Stimulated activated effector memory CD8-positive, alpha-beta T cell treated with anti-CD3 and anti-CD28 coated beads, Interleukin-12 subunit alpha, Interleukin-12 subunit beta, amount 100 ng/mL, for 72 hours (primary cell): ENCODE measurements at regions not wholly inside any gene's neighbourhood (a gene's known extent, or its start where the extent isn't known, plus 50 kb on each side); places are given as distances from the start of the nearest gene placed in this dataset.
"Not testable (repeated sequence)": the region's sequence is repeated elsewhere in the genome, so short reads cannot be mapped to it uniquely, and the experiment has no call there.

ENCODE experiments used
- ATAC-seq: fragments of 150-1000 bp; cut with Tn5 transposase; 2 replicates; pipeline ENCODE4 v1.10.0; 2021
- DNase-seq, 2 donors: peaks; one replicate each; pipeline ENCODE4 v3.0.0; 2021 to 2022; ENCODE audit warnings: low spot score in 2 of 2
- H3K27ac Mint-ChIP-seq: one replicate; pipeline ENCODE4 v1.8.0; 2022; ENCODE audit warnings: mild to moderate bottlenecking, mixed read lengths
- H3K36me3 Mint-ChIP-seq: one replicate; pipeline ENCODE4 v1.8.0; 2022; ENCODE audit warnings: mild to moderate bottlenecking, mixed read lengths
- H3K4me1 Mint-ChIP-seq: one replicate; pipeline ENCODE4 v1.8.0; 2022; ENCODE audit warnings: mixed read lengths
- H3K4me3 Mint-ChIP-seq: one replicate; pipeline ENCODE4 v1.8.0; 2022; ENCODE audit warnings: mild to moderate bottlenecking, mixed read lengths
- H3K9me3 Mint-ChIP-seq: one replicate; pipeline ENCODE4 v1.8.0; 2022; ENCODE audit warnings: mixed read lengths

- peak overlapping the region; percentile 65 for H3K4me3 Mint-ChIP-seq
- no peak for DNase-seq
- no peaks in the 10 kb centered on the region for H3K36me3 Mint-ChIP-seq
- peak; percentile 78 for ATAC-seq
- H3K9me3 Mint-ChIP-seq = no peaks in the 10 kb centered on the region
- H3K4me1 Mint-ChIP-seq = peaks cover 28% of the 10 kb centered on the region
- peak overlapping the region; percentile 13 for H3K27ac Mint-ChIP-seq
Observed at GRCh38 chr11:13207665-13208594, 69.7 kb upstream of the BMAL1 start.

- H3K27ac Mint-ChIP-seq = no peak overlapping the region
- H3K9me3 Mint-ChIP-seq = no peaks in the 10 kb centered on the region
- H3K36me3 Mint-ChIP-seq = no peaks in the 10 kb centered on the region
- no peak for DNase-seq
- ATAC-seq = no peak
- H3K4me3 Mint-ChIP-seq = no peak overlapping the region
- H3K4me1 Mint-ChIP-seq = peaks cover 28% of the 10 kb centered on the region
Observed at GRCh38 chr11:13208921-13209320, 68.7 kb upstream of the BMAL1 start.

DNA sequence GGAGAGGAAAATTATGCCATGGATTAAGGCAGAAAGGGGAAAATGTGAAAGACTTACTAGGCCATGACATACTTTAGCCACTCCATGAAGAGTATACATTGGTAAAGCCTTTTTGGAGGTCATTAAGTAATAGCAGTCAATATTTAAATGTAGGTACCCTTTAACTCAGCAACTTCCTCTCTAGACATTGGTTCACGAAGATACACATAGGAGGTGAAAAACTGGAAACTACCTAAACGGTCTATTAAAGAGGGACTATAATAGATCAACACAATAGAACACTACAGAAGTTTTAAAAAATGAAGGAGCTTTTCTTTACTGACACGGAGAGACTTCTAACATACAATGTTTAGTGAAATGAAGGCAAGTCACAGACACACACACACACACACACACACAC, 68.2 kb upstream of the BMAL1 start:
- no peak for ATAC-seq
- no peak for DNase-seq
- Mint-ChIP-seq H3K36me3 (no peaks in the 10 kb centered on the region), H3K4me3 (no peak overlapping the region), H3K4me1 (peaks cover 28% of the 10 kb centered on the region), H3K9me3 (no peaks in the 10 kb centered on the region), H3K27ac (no peak overlapping the region)

DNA sequence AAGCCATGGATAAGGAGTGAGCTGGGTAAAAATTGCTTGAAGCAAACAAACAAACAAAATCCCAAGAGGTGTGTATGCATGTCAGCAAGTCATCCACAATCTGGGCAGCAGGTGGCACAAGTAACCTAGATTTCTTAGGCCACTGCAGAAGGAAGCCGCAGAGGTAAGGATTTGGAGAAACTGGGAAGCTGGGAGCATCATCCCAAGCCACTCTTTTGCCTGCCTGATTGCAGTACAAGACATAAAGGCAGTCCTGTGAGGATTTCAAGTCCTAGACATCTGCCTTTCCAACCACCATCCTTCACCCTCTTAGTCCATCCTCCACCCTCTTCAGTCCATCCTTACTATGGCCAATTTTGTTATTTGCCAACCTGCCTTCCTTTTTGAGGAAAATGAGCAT, 67.2 kb upstream of the BMAL1 start:
- no peak overlapping the region for H3K27ac Mint-ChIP-seq
- H3K36me3 Mint-ChIP-seq = no peaks in the 10 kb centered on the region
- no peak for ATAC-seq
- DNase-seq = no peak
- H3K4me1 Mint-ChIP-seq = peaks cover 27% of the 10 kb centered on the region
- H3K9me3 Mint-ChIP-seq = no peaks in the 10 kb centered on the region
- no peak overlapping the region for H3K4me3 Mint-ChIP-seq

GRCh38 chr11:13214276-13214675, 63.3 kb upstream of the BMAL1 start:
- Mint-ChIP-seq H3K36me3 (no peaks in the 10 kb centered on the region), H3K4me1 (peaks cover 11% of the 10 kb centered on the region), H3K4me3 (no peak overlapping the region), H3K9me3 (no peaks in the 10 kb centered on the region), H3K27ac (no peak overlapping the region)
- ATAC-seq = no peak
- no peak for DNase-seq

- no peak overlapping the region for H3K4me3 Mint-ChIP-seq
- no peak overlapping the region for H3K27ac Mint-ChIP-seq
- ATAC-seq = no peak
- no peaks in the 10 kb centered on the region for H3K36me3 Mint-ChIP-seq
- H3K4me1 Mint-ChIP-seq = peaks cover 11% of the 10 kb centered on the region
- DNase-seq = no peak
- no peaks in the 10 kb centered on the region for H3K9me3 Mint-ChIP-seq
Observed at GRCh38 chr11:13215149-13215548, 62.4 kb upstream of the BMAL1 start.

DNA sequence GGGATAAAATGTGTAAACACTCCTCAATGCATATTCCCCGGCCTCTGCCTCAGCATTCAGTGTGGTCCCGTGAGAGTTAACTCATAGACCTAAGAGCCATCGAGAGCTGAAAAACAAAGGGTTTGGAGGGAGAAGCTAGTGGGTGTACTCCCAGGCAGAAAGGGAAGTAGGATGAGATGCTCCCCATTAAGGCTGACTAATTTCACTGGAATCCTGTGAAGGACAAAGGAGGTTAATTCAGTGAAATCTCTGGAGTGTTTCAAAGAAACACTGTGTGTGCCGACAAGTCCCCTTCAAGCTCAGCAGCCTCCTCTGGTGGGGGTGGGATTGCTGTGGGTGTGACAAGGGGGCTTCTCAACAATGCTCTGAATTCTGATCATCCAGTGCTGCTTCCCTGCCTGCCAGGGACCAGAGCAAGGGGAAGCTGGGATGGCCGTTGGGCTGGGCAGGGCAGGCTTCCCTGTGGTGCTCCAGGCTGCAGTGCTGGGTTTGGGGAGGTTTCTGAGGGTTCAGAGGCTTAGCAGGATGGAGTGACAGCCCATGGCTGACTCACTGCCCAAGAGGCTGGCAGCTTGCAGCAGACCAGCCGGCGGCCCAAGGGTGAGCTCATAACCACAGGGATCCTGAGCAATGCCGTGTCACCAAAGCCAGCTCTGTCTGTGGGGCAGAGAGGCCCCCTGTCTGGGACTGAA, 61.4 kb upstream of the BMAL1 start:
- Mint-ChIP-seq H3K9me3 (no peaks in the 10 kb centered on the region), H3K4me3 (no peak overlapping the region), H3K4me1 (peaks cover 11% of the 10 kb centered on the region), H3K27ac (peak overlapping the region; percentile 63), H3K36me3 (no peaks in the 10 kb centered on the region)
- ATAC-seq (peak; percentile 100), DNase-seq (peak; percentile 49 to 63)

GRCh38 chr11:13216711-13217075, 60.9 kb upstream of the BMAL1 start:
- no peaks in the 10 kb centered on the region for H3K9me3 Mint-ChIP-seq
- peak overlapping the region; percentile 63 for H3K27ac Mint-ChIP-seq
- DNase-seq (no peak), ATAC-seq (peak; percentile 76)
- H3K36me3 Mint-ChIP-seq = no peaks in the 10 kb centered on the region
- H3K4me3 Mint-ChIP-seq = no peak overlapping the region
- peaks cover 11% of the 10 kb centered on the region for H3K4me1 Mint-ChIP-seq

- DNase-seq, H3K9me3 Mint-ChIP-seq, H3K27ac Mint-ChIP-seq, H3K4me3 Mint-ChIP-seq, H3K36me3 Mint-ChIP-seq, ATAC-seq: not testable (repeated sequence)
- peaks cover 11% of the 10 kb centered on the region for H3K4me1 Mint-ChIP-seq
Observed at GRCh38 chr11:13218685-13219084, 58.9 kb upstream of the BMAL1 start.

GRCh38 chr11:13220148-13220547, 57.4 kb upstream of the BMAL1 start:
- ATAC-seq (no peak), DNase-seq (no peak)
- H3K9me3 Mint-ChIP-seq = no peaks in the 10 kb centered on the region
- H3K27ac Mint-ChIP-seq = no peak overlapping the region
- H3K4me1 Mint-ChIP-seq = peaks cover 11% of the 10 kb centered on the region
- no peaks in the 10 kb centered on the region for H3K36me3 Mint-ChIP-seq
- H3K4me3 Mint-ChIP-seq = no peak overlapping the region

DNA sequence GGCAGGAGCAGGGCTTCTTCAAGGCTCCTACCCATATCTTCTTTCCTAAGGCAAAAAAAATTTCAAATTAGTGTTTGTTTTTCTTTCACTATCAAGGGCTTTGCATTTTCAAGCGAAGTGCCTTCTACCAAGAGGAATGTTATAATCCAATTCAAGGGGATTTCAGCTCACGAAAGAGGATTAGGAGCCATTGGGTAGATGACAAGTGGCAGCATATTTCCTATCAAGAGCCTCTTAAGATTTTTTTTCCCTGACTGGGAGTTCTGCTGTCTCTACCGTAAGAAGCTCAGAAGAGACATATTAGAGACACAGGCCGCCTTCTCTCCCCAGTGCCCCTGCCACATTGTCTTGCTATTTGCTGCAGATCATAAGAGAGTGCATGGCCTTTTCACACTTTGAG, 55.9 kb upstream of the BMAL1 start:
- ATAC-seq = no peak
- no peak overlapping the region for H3K4me3 Mint-ChIP-seq
- no peak for DNase-seq
- H3K4me1 Mint-ChIP-seq = peaks cover 3% of the 10 kb centered on the region
- no peaks in the 10 kb centered on the region for H3K36me3 Mint-ChIP-seq
- H3K27ac Mint-ChIP-seq = no peak overlapping the region
- H3K9me3 Mint-ChIP-seq = no peaks in the 10 kb centered on the region

DNA sequence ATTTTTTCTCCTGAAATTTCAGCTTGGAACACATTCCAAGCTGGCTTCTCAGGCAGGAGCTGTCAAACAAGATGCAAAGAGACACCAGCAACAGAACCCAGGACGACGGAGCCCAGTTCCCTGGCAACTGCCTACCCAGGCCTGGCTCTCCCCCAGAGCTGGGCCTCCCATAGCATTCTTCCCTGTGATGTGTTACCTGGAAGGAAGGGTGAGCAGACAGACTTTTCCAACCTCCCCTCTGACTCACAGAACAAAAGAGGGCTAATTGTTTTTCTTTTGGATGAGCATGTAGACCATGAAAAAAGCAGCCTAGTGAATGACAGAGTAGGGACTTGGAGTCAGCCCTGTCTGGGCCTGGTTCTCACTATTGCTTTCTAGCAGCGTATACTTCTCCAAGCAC, 55.3 kb upstream of the BMAL1 start:
- no peaks in the 10 kb centered on the region for H3K4me1 Mint-ChIP-seq
- H3K4me3 Mint-ChIP-seq = no peak overlapping the region
- no peaks in the 10 kb centered on the region for H3K36me3 Mint-ChIP-seq
- no peak for ATAC-seq
- H3K9me3 Mint-ChIP-seq = no peaks in the 10 kb centered on the region
- DNase-seq = no peak
- no peak overlapping the region for H3K27ac Mint-ChIP-seq

DNA sequence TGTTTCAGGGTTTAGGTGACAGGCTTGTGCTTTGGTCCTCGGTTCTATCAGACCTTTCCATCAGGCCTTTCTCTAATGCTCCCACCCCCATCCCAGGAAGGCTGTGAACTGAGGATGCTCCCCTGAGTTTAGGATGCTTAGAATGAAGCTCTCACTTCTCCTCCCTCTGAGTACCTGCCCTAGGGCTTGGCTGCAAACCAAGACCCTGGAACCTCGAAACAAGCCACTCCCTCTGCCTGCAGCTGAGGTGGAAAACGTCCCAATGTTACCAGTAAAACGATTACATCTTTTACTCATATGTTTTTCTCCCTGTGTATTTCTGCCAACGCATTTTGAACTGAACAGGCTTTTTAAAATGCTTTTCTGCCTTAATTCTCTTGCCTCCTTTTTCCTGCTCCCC, 54.5 kb upstream of the BMAL1 start:
- no peak for DNase-seq
- no peaks in the 10 kb centered on the region for H3K36me3 Mint-ChIP-seq
- H3K9me3 Mint-ChIP-seq = no peaks in the 10 kb centered on the region
- no peak overlapping the region for H3K4me3 Mint-ChIP-seq
- ATAC-seq = no peak
- no peak overlapping the region for H3K27ac Mint-ChIP-seq
- no peaks in the 10 kb centered on the region for H3K4me1 Mint-ChIP-seq

DNA sequence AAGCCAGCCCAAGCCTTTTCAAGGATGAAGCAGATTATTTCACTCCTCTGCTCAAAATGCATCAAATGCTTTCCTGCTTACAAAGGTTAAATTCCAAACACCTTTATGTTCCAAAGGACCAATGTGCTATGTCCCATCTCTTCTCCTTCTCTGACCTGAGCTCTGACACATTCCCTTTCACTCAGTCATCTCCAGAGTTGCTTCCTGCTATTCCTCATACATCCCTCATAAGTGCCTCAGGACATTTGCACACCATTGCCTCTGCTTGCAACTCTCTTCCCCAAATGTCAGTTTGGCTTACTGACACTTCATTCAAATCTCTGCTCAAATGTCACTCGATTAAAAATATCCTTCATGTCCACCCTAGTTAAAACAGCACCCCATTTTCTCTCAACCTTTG, 53.3 kb upstream of the BMAL1 start:
- DNase-seq (no peak), ATAC-seq (no peak)
- Mint-ChIP-seq H3K4me1 (no peaks in the 10 kb centered on the region), H3K36me3 (no peaks in the 10 kb centered on the region), H3K9me3 (no peaks in the 10 kb centered on the region), H3K4me3 (no peak overlapping the region), H3K27ac (no peak overlapping the region)

GRCh38 chr11:13225038-13226001, 52.3 kb upstream of the BMAL1 start:
- DNase-seq (no peak), ATAC-seq (no peak)
- H3K27ac Mint-ChIP-seq = no peak overlapping the region
- H3K4me3 Mint-ChIP-seq = no peak overlapping the region
- no peaks in the 10 kb centered on the region for H3K9me3 Mint-ChIP-seq
- no peaks in the 10 kb centered on the region for H3K36me3 Mint-ChIP-seq
- H3K4me1 Mint-ChIP-seq = no peaks in the 10 kb centered on the region
